ENCODE measurements at regions not wholly inside any gene's neighbourhood (a gene's known extent, or its start where the extent isn't known, plus 50 kb on each side); places are given as distances from the start of the nearest gene placed in this dataset.

DNA sequence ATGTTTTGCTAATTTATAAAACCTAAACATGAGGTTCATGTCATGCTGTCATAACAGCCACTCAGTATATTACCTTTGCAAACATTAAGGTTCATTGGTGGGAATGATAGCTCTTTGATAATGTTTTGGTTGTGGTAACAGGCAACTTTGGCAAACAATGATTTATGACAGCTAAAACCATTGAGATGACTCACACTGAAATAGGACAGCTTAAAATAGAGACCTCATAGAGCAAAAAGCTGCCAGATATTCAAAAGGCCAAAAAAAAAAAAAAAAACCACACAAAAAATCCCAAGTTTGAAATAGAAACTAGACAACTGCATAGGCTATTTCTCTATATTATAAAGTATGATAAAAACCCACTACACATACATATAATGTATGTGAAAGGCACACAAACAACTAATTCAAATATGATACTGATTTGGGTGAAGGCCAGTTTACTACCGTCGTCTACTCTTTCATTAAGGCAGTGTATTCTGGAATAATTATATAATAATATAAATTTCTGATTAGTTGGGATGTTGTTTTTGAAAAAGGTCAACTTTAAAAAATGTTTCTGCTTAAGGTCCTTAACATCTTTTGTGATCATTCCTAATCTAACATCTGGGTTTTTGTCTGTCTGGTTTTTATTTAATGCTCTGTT is 646.0 kb upstream of the PITX2 start:
- Histone ChIP-seq H2AFZ (ENCODE audit: low read length, unreplicated experiment) (peak overlapping the region; percentile 33), H3K4me1 (ENCODE audit: control insufficient read depth, insufficient read depth, low read length, unreplicated experiment) (peaks cover 6% of the 10 kb centered on the region), H3K27ac (ENCODE audit: low read depth, low read length) (no peak overlapping the region), H3K27me3 (ENCODE audit: insufficient read depth, low read length) (peaks cover 35% of the 10 kb centered on the region), H3K36me3 (ENCODE audit: insufficient read depth, low read length) (no peaks in the 10 kb centered on the region), H3K79me2 (ENCODE audit: control insufficient read depth, insufficient read depth, low read length, unreplicated experiment) (no peaks in the 10 kb centered on the region), H3K4me3 (ENCODE audit: low read depth, low read length) (peak overlapping the region; percentile 34; the same call in 1 of the 2 replicates)

GRCh38 chr4:111269439-111269838 is 646.6 kb upstream of the PITX2 start:
- H3K4me3 ChIP-seq (ENCODE audit: low read depth, low read length) = peak overlapping the region; percentile 34; the same call in 1 of the 2 replicates
- no peak overlapping the region for H3K27ac ChIP-seq (ENCODE audit: low read depth, low read length)
- H2AFZ ChIP-seq (ENCODE audit: low read length, unreplicated experiment) = peak overlapping the region; percentile 33
- no peaks in the 10 kb centered on the region for H3K36me3 ChIP-seq (ENCODE audit: insufficient read depth, low read length)
- H3K79me2 ChIP-seq (ENCODE audit: control insufficient read depth, insufficient read depth, low read length, unreplicated experiment) = no peaks in the 10 kb centered on the region
- H3K4me1 ChIP-seq (ENCODE audit: control insufficient read depth, insufficient read depth, low read length, unreplicated experiment) = peaks cover 6% of the 10 kb centered on the region
- peaks cover 30% of the 10 kb centered on the region for H3K27me3 ChIP-seq (ENCODE audit: insufficient read depth, low read length)

GRCh38 chr4:111274060-111274459 is 651.2 kb upstream of the PITX2 start:
- Histone ChIP-seq H3K36me3 (ENCODE audit: insufficient read depth, low read length) (no peaks in the 10 kb centered on the region), H3K4me1 (ENCODE audit: control insufficient read depth, insufficient read depth, low read length, unreplicated experiment) (peaks cover 4% of the 10 kb centered on the region), H3K27ac (ENCODE audit: low read depth, low read length) (no peak overlapping the region), H2AFZ (ENCODE audit: low read length, unreplicated experiment) (no peak overlapping the region), H3K27me3 (ENCODE audit: insufficient read depth, low read length) (peaks cover 14% of the 10 kb centered on the region), H3K79me2 (ENCODE audit: control insufficient read depth, insufficient read depth, low read length, unreplicated experiment) (no peaks in the 10 kb centered on the region), H3K4me3 (ENCODE audit: low read depth, low read length) (no peak overlapping the region)

- H3K79me2 ChIP-seq (ENCODE audit: control insufficient read depth, insufficient read depth, low read length, unreplicated experiment) = no peaks in the 10 kb centered on the region
- H3K4me3 ChIP-seq (ENCODE audit: low read depth, low read length) = no peak overlapping the region
- H3K4me1 ChIP-seq (ENCODE audit: control insufficient read depth, insufficient read depth, low read length, unreplicated experiment) = no peaks in the 10 kb centered on the region
- H3K27ac ChIP-seq (ENCODE audit: low read depth, low read length) = no peak overlapping the region
- H2AFZ ChIP-seq (ENCODE audit: low read length, unreplicated experiment) = no peak overlapping the region
- peaks cover 14% of the 10 kb centered on the region for H3K27me3 ChIP-seq (ENCODE audit: insufficient read depth, low read length)
- no peaks in the 10 kb centered on the region for H3K36me3 ChIP-seq (ENCODE audit: insufficient read depth, low read length)
These were observed 651.6 kb upstream of the PITX2 start for GRCh38 chr4:111274486-111274885.

DNA sequence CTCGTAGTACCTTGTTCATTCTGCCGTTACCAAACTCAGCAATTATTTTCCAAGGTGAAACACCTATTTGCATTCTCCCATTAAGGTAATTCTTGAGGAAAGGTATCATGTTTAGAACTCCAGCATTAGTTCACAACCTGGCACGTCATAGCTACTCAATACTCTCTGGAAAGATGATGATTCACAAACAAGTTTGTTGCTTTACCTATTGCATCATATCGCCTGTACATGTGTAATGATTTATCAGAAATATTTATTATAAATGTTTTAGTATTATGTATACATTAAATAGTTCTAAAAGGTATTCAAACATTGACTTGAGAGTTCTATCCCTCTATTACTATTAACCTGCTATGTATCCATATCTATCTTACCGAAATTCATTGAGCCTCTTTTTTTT is 658.3 kb upstream of the PITX2 start:
- H3K4me1 ChIP-seq (ENCODE audit: control insufficient read depth, insufficient read depth, low read length, unreplicated experiment) = no peaks in the 10 kb centered on the region
- H3K4me3 ChIP-seq (ENCODE audit: low read depth, low read length) = no peak overlapping the region
- no peaks in the 10 kb centered on the region for H3K79me2 ChIP-seq (ENCODE audit: control insufficient read depth, insufficient read depth, low read length, unreplicated experiment)
- H3K36me3 ChIP-seq (ENCODE audit: insufficient read depth, low read length) = no peaks in the 10 kb centered on the region
- no peak overlapping the region for H2AFZ ChIP-seq (ENCODE audit: low read length, unreplicated experiment)
- H3K27ac ChIP-seq (ENCODE audit: low read depth, low read length) = no peak overlapping the region
- peaks cover 9% of the 10 kb centered on the region for H3K27me3 ChIP-seq (ENCODE audit: insufficient read depth, low read length)

DNA sequence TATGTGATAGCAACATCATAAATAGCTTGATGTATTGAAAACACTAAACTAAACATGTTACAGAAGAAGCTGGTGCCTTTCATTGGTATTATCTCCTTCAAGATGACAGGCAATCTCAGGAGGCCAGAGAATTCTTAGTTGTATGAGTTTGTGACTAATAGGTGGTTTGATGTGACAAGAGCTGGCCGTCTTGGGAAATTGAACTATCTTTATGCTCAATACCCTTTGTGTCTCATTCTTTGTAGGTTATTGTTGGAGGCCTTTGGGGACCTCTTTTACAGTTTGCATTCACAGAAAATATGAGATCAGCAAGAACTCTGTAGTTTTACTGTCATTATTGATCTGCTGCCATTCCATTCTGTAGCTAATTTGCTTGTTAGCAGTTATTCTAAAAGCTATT is 659.2 kb upstream of the PITX2 start:
- Histone ChIP-seq H3K36me3 (ENCODE audit: insufficient read depth, low read length) (no peaks in the 10 kb centered on the region), H3K27ac (ENCODE audit: low read depth, low read length) (no peak overlapping the region), H2AFZ (ENCODE audit: low read length, unreplicated experiment) (no peak overlapping the region), H3K4me3 (ENCODE audit: low read depth, low read length) (no peak overlapping the region), H3K79me2 (ENCODE audit: control insufficient read depth, insufficient read depth, low read length, unreplicated experiment) (no peaks in the 10 kb centered on the region), H3K27me3 (ENCODE audit: insufficient read depth, low read length) (peaks cover 8% of the 10 kb centered on the region; the same call in 1 of the 2 replicates), H3K4me1 (ENCODE audit: control insufficient read depth, insufficient read depth, low read length, unreplicated experiment) (no peaks in the 10 kb centered on the region)

GRCh38 chr4:111283066-111283677 is 660.3 kb upstream of the PITX2 start:
- no peaks in the 10 kb centered on the region for H3K79me2 ChIP-seq (ENCODE audit: control insufficient read depth, insufficient read depth, low read length, unreplicated experiment)
- H2AFZ ChIP-seq (ENCODE audit: low read length, unreplicated experiment) = no peak overlapping the region
- H3K27ac ChIP-seq (ENCODE audit: low read depth, low read length) = no peak overlapping the region
- no peaks in the 10 kb centered on the region for H3K36me3 ChIP-seq (ENCODE audit: insufficient read depth, low read length)
- peak overlapping the region; percentile 54; the same call in 1 of the 2 replicates for H3K4me3 ChIP-seq (ENCODE audit: low read depth, low read length)
- no peaks in the 10 kb centered on the region for H3K4me1 ChIP-seq (ENCODE audit: control insufficient read depth, insufficient read depth, low read length, unreplicated experiment)
- H3K27me3 ChIP-seq (ENCODE audit: insufficient read depth, low read length) = peaks cover 6% of the 10 kb centered on the region; the same call in 1 of the 2 replicates

DNA sequence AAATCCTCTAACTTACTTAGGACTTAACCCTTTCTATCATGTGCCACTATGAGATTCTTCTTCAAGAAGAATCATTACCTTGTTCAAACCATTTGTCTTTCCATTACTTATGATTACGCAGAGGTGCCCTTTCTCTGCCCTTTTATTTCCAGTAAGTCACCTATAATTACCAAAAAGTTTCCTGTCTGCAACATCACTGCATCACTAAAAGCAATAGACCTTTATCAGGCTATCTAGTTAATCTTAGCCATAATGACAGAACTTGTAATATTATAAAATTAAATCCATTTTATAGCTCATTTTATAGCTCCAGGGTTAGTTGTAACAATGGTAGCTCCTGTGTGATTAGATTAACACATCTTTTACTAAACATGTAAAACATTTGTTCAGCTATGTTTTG is 673.6 kb upstream of the PITX2 start:
- no peaks in the 10 kb centered on the region for H3K4me1 ChIP-seq (ENCODE audit: control insufficient read depth, insufficient read depth, low read length, unreplicated experiment)
- no peak overlapping the region for H3K27ac ChIP-seq (ENCODE audit: low read depth, low read length)
- H2AFZ ChIP-seq (ENCODE audit: low read length, unreplicated experiment) = no peak overlapping the region
- H3K27me3 ChIP-seq (ENCODE audit: insufficient read depth, low read length) = no peaks in the 10 kb centered on the region
- H3K79me2 ChIP-seq (ENCODE audit: control insufficient read depth, insufficient read depth, low read length, unreplicated experiment) = no peaks in the 10 kb centered on the region
- H3K4me3 ChIP-seq (ENCODE audit: low read depth, low read length) = no peak overlapping the region
- no peaks in the 10 kb centered on the region for H3K36me3 ChIP-seq (ENCODE audit: insufficient read depth, low read length)

GRCh38 chr4:111303806-111304205 is 680.9 kb upstream of the PITX2 start:
- Histone ChIP-seq H3K4me1 (ENCODE audit: control insufficient read depth, insufficient read depth, low read length, unreplicated experiment) (no peaks in the 10 kb centered on the region), H3K4me3 (ENCODE audit: low read depth, low read length) (no peak overlapping the region), H2AFZ (ENCODE audit: low read length, unreplicated experiment) (no peak overlapping the region), H3K27ac (ENCODE audit: low read depth, low read length) (no peak overlapping the region), H3K27me3 (ENCODE audit: insufficient read depth, low read length) (no peaks in the 10 kb centered on the region), H3K36me3 (ENCODE audit: insufficient read depth, low read length) (no peaks in the 10 kb centered on the region), H3K79me2 (ENCODE audit: control insufficient read depth, insufficient read depth, low read length, unreplicated experiment) (no peaks in the 10 kb centered on the region)

GRCh38 chr4:111323496-111323895 is 700.6 kb upstream of the PITX2 start:
- H3K36me3 ChIP-seq (ENCODE audit: insufficient read depth, low read length) = no peaks in the 10 kb centered on the region
- peak overlapping the region; percentile 79 for H2AFZ ChIP-seq (ENCODE audit: low read length, unreplicated experiment)
- H3K27ac ChIP-seq (ENCODE audit: low read depth, low read length) = peak overlapping the region; percentile 73
- H3K79me2 ChIP-seq (ENCODE audit: control insufficient read depth, insufficient read depth, low read length, unreplicated experiment) = no peaks in the 10 kb centered on the region
- H3K4me3 ChIP-seq (ENCODE audit: low read depth, low read length) = peak overlapping the region; percentile 62
- H3K4me1 ChIP-seq (ENCODE audit: control insufficient read depth, insufficient read depth, low read length, unreplicated experiment) = peaks cover 21% of the 10 kb centered on the region
- no peaks in the 10 kb centered on the region for H3K27me3 ChIP-seq (ENCODE audit: insufficient read depth, low read length)

- Histone ChIP-seq H3K27me3 (ENCODE audit: insufficient read depth, low read length) (no peaks in the 10 kb centered on the region), H3K27ac (ENCODE audit: low read depth, low read length) (peak overlapping the region; percentile 73), H3K4me1 (ENCODE audit: control insufficient read depth, insufficient read depth, low read length, unreplicated experiment) (peaks cover 21% of the 10 kb centered on the region), H3K79me2 (ENCODE audit: control insufficient read depth, insufficient read depth, low read length, unreplicated experiment) (no peaks in the 10 kb centered on the region), H2AFZ (ENCODE audit: low read length, unreplicated experiment) (peak overlapping the region; percentile 79), H3K4me3 (ENCODE audit: low read depth, low read length) (peak overlapping the region; percentile 62), H3K36me3 (ENCODE audit: insufficient read depth, low read length) (no peaks in the 10 kb centered on the region)
These were observed 701.0 kb upstream of the PITX2 start for GRCh38 chr4:111323916-111324315.
